Lung (tissue), 11 donors: ENCODE measurements at regions not wholly inside any gene's neighbourhood (a gene's known extent, or its start where the extent isn't known, plus 50 kb on each side); places are given as distances from the start of the nearest gene placed in this dataset.

Experiments used
- ATAC-seq: fragments of 200-7000 bp; cut with Tn5 transposase; one replicate; pipeline ENCODE4 v1.9.1; 2020; ENCODE audit warnings: moderate number of reproducible peaks; ENCODE audit not compliant: insufficient read depth, low FRiP score
- DNase-seq, 3 donors: peaks; one replicate each; pipeline ENCODE4 v3.0.0-alpha.2; 2013 to 2017
- H3K27ac ChIP-seq, 2 donors: one replicate each; pipeline ENCODE4 v1.5.1; 2013; ENCODE audit warnings: mild to moderate bottlenecking in 2 of 2, moderate library complexity in 2 of 2, control low read depth in 1 of 2, inconsistent platforms in 1 of 2, low read depth in 1 of 2, low read length in 1 of 2
- H3K27me3 ChIP-seq, 3 donors: one replicate each; pipeline ENCODE4 v1.5.1; 2013; ENCODE audit warnings: low read length in 2 of 3; ENCODE audit not compliant: control insufficient read depth in 3 of 3, insufficient read depth in 3 of 3
- H3K36me3 ChIP-seq, 4 donors: one replicate each; pipeline ENCODE4 v1.5.1; 2013; ENCODE audit warnings: low read length in 4 of 4, mild to moderate bottlenecking in 1 of 4, moderate library complexity in 1 of 4; ENCODE audit not compliant: control insufficient read depth in 4 of 4, insufficient read depth in 4 of 4
- H3K4me1 ChIP-seq, 5 donors: one replicate each; pipeline ENCODE4 v1.5.1; 2013; ENCODE audit warnings: low read length in 5 of 5, mild to moderate bottlenecking in 2 of 5, moderate library complexity in 1 of 5; ENCODE audit not compliant: control insufficient read depth in 5 of 5, insufficient read depth in 5 of 5
- H3K4me3 ChIP-seq: one replicate; pipeline ENCODE4 v1.5.1; 2013; ENCODE audit warnings: mild to moderate bottlenecking, control low read depth, moderate library complexity
- H3K9ac ChIP-seq, 2 donors: one replicate each; pipeline ENCODE4 v1.5.1; 2013; ENCODE audit warnings: low read length in 2 of 2, control low read depth in 1 of 2; ENCODE audit not compliant: insufficient read depth in 1 of 2
- H3K9me3 ChIP-seq, 4 donors: one replicate each; pipeline ENCODE4 v1.5.1; 2013; ENCODE audit warnings: low read length in 3 of 4, mild to moderate bottlenecking in 1 of 4, moderate library complexity in 1 of 4; ENCODE audit not compliant: control insufficient read depth in 4 of 4, insufficient read depth in 3 of 4
- CTCF ChIP-seq: IDR thresholded peaks from 2 replicates; pipeline ENCODE4 v1.5.1; 2012; ENCODE audit warnings: mild to moderate bottlenecking; ENCODE audit errors: control extremely low read depth, extremely low read depth
- WGBS, 2 donors: extraction: QIAGEN DNeasy Blood & Tissue Kit; methylation state at CpG; one replicate each; pipeline ENCODE4 v1.1.7; 2013; 5-methylcytosine and 5-hydroxymethylcytosine counted together
- donor health status: control.
- donor health status: control.
- donor health status: Bipolar disorder and iron deficiency.
- donor health status: healthy.
- donor health status: DM: yes; HTN: yes; CAD: no.

GRCh38 chr12:28938581-28939235, 210.4 kb upstream of the FAR2 start:
- no peaks in the 10 kb centered on the region for H3K36me3 ChIP-seq

GRCh38 chr12:28939427-28939826, 209.7 kb upstream of the FAR2 start:
- DNase-seq, result no peak
- Histone ChIP-seq H3K9me3 (peaks cover 0 to 1% (median 0%) of the 10 kb centered on the region in 4 donors), H3K4me3 (no peak overlapping the region), H3K27me3 (no peaks in the 10 kb centered on the region), H3K4me1 (no peaks in the 10 kb centered on the region), H3K36me3 (no peaks in the 10 kb centered on the region), H3K27ac (no peak overlapping the region), H3K9ac (no peak overlapping the region)
- no peak for TF ChIP-seq CTCF
- 82 to 83% methylated on average over 2 of the region's 2 CpGs for WGBS, 2 donors
- no peak for ATAC-seq

More at GRCh38 chr12:28938581-28939235, 210.4 kb upstream of the FAR2 start:
- no peak overlapping the region for H3K9ac ChIP-seq
- H3K27ac ChIP-seq, result no peak overlapping the region
- H3K4me3 ChIP-seq, result no peak overlapping the region
- no peaks in the 10 kb centered on the region for H3K4me1 ChIP-seq
- ATAC-seq, result no peak
- peaks cover 0 to 1% (median 0%) of the 10 kb centered on the region in 4 donors for H3K9me3 ChIP-seq
- no peak for TF ChIP-seq CTCF
- 73 to 84% methylated on average over 11 of the region's 11 CpGs for WGBS, 2 donors
- DNase-seq, result peak in 2 of 3 donors; percentile 9 to 11
- H3K27me3 ChIP-seq, result no peaks in the 10 kb centered on the region

- Histone ChIP-seq H3K4me1 (peaks cover 0 to under 1% (median 0%) of the 10 kb centered on the region in 5 donors), H3K9ac (no peak overlapping the region), H3K36me3 (no peaks in the 10 kb centered on the region), H3K27me3 (no peaks in the 10 kb centered on the region), H3K9me3 (peaks cover 0 to 3% (median 0%) of the 10 kb centered on the region in 4 donors), H3K27ac (no peak overlapping the region), H3K4me3 (no peak overlapping the region)
- WGBS, 2 donors, result 58 to 90% methylated on average over 2 of the region's 2 CpGs
- DNase-seq (no peak), ATAC-seq (no peak)
- TF ChIP-seq CTCF, result no peak
These were observed 207.8 kb upstream of the FAR2 start for GRCh38 chr12:28941248-28941647.

GRCh38 chr12:28946361-28946760, 202.7 kb upstream of the FAR2 start:
- Histone ChIP-seq H3K27me3 (no peaks in the 10 kb centered on the region), H3K4me3 (no peak overlapping the region), H3K9me3 (peaks cover 0 to 2% (median 0%) of the 10 kb centered on the region in 4 donors), H3K36me3 (no peaks in the 10 kb centered on the region), H3K27ac (no peak overlapping the region), H3K9ac (no peak overlapping the region), H3K4me1 (peaks cover 0 to 2% (median 0%) of the 10 kb centered on the region in 5 donors)
- DNase-seq, result no peak
- TF ChIP-seq CTCF, result no peak
- 80 to 90% methylated on average over 6 of the region's 6 CpGs for WGBS, 2 donors
- no peak for ATAC-seq
